Loucy (cell line): ENCODE measurements at regions not wholly inside any gene's neighbourhood (a gene's known extent, or its start where the extent isn't known, plus 50 kb on each side); places are given as distances from the start of the nearest gene placed in this dataset.
"Not testable (repeated sequence)": the region's sequence is repeated elsewhere in the genome, so short reads cannot be mapped to it uniquely, and the experiment has no call there.

Experiments
- H2AFZ ChIP-seq: fragments of 200-600 bp; sonication (generic); 2 replicates; pipeline ENCODE4 v1.6.0; 2016; ENCODE audit warnings: antibody characterized with exemption, mild to moderate bottlenecking, low read length, moderate library complexity
- H3F3A ChIP-seq: fragments of 200-600 bp; 2 replicates; pipeline ENCODE4 v1.6.0; 2016; ENCODE audit warnings: antibody characterized with exemption, low read depth, mild to moderate bottlenecking
- H3K27me3 ChIP-seq: fragments of 200-600 bp; sonication (generic); 2 replicates; pipeline ENCODE4 v1.6.1; 2014; ENCODE audit warnings: low read length, mild to moderate bottlenecking; ENCODE audit not compliant: insufficient read depth, poor library complexity, severe bottlenecking
- H3K36me3 ChIP-seq: fragments of 200-600 bp; sonication (generic); 2 replicates; pipeline ENCODE4 v1.6.1; 2016; ENCODE audit warnings: low read length; ENCODE audit not compliant: insufficient read depth
- H3K4me1 ChIP-seq: fragments of 200-600 bp; sonication (generic); 2 replicates; pipeline ENCODE4 v1.5.1; 2014; ENCODE audit warnings: low read length, mild to moderate bottlenecking; ENCODE audit not compliant: insufficient read depth, poor library complexity, severe bottlenecking
- H3K4me2 ChIP-seq: fragments of 200-600 bp; sonication (generic); 2 replicates; pipeline ENCODE4 v1.6.0; 2014; ENCODE audit warnings: antibody characterized with exemption, low read length, low read depth, mild to moderate bottlenecking; ENCODE audit not compliant: poor library complexity, severe bottlenecking
- H3K4me3 ChIP-seq: fragments of 200-600 bp; sonication (generic); 2 replicates; pipeline ENCODE4 v1.5.1; 2014; ENCODE audit warnings: low read length, mild to moderate bottlenecking, mixed read lengths; ENCODE audit not compliant: poor library complexity, severe bottlenecking
- H3K79me2 ChIP-seq: fragments of 200-600 bp; sonication (generic); 2 replicates; pipeline ENCODE4 v1.6.1; 2014; ENCODE audit warnings: low read length; ENCODE audit not compliant: insufficient read depth
- H3K9ac ChIP-seq: fragments of 200-600 bp; sonication (generic); 2 replicates; pipeline ENCODE4 v1.6.0; 2014; ENCODE audit warnings: mild to moderate bottlenecking, low read depth, low read length, moderate library complexity; ENCODE audit not compliant: poor library complexity, severe bottlenecking
- H3K9me2 ChIP-seq: fragments of 200-600 bp; sonication (generic); replicated peaks from 2 replicates; pipeline ENCODE4 v1.6.1; 2016; ENCODE audit warnings: low read depth, low read length, mixed read lengths
- H3K9me3 ChIP-seq: fragments of 200-600 bp; sonication (generic); 2 replicates; pipeline ENCODE4 v1.6.1; 2014; ENCODE audit warnings: mild to moderate bottlenecking, antibody characterized with exemption, low read length, low read depth; ENCODE audit not compliant: insufficient read depth
- H4K20me1 ChIP-seq: fragments of 200-600 bp; sonication (generic); 2 replicates; pipeline ENCODE4 v1.6.0; 2014; ENCODE audit warnings: antibody characterized with exemption, low read length, mild to moderate bottlenecking; ENCODE audit not compliant: insufficient read depth, poor library complexity, severe bottlenecking
- CTCF ChIP-seq: fragments of 200-600 bp; sonication (generic); conservative IDR thresholded peaks from 2 replicates; pipeline ENCODE4 v1.5.1; 2014; ENCODE audit warnings: mild to moderate bottlenecking, antibody characterized with exemption, low read length
- EZH2phosphoT487 ChIP-seq: fragments of 200-600 bp; IDR thresholded peaks from 2 replicates; pipeline ENCODE4 v1.6.1; 2018; ENCODE audit warnings: antibody characterized with exemption, mild to moderate bottlenecking, moderate library complexity, borderline replicate concordance

- Histone ChIP-seq H3K4me1 (peaks cover 8% of the 10 kb centered on the region), H3F3A (no peaks in the 10 kb centered on the region), H3K9me2 (no peaks in the 10 kb centered on the region), H3K4me3 (no peak overlapping the region), H3K4me2 (no peak overlapping the region), H3K9me3 (no peaks in the 10 kb centered on the region), H2AFZ (no peak overlapping the region; the same call in 1 of the 2 replicates), H4K20me1 (no peaks in the 10 kb centered on the region), H3K79me2 (no peaks in the 10 kb centered on the region), H3K36me3 (no peaks in the 10 kb centered on the region), H3K27me3 (no peaks in the 10 kb centered on the region), H3K9ac (no peak overlapping the region)
- no peak for TF ChIP-seq CTCF
- TF ChIP-seq EZH2phosphoT487: no peak
These were observed 130.5 kb downstream of the PPIAL4G start for GRCh38 chr1:148352470-148353053.

GRCh38 chr1:148347781-148348180, 135.3 kb downstream of the PPIAL4G start:
- H2AFZ ChIP-seq: no peak overlapping the region
- no peaks in the 10 kb centered on the region for H3K36me3 ChIP-seq
- no peak overlapping the region for H3K4me2 ChIP-seq
- TF ChIP-seq EZH2phosphoT487: no peak
- H3K27me3 ChIP-seq: no peaks in the 10 kb centered on the region
- no peaks in the 10 kb centered on the region for H4K20me1 ChIP-seq
- no peaks in the 10 kb centered on the region for H3K9me3 ChIP-seq
- no peaks in the 10 kb centered on the region for H3K4me1 ChIP-seq
- no peak overlapping the region for H3K4me3 ChIP-seq
- no peaks in the 10 kb centered on the region for H3F3A ChIP-seq
- H3K79me2 ChIP-seq: no peaks in the 10 kb centered on the region
- no peaks in the 10 kb centered on the region for H3K9me2 ChIP-seq
- no peak overlapping the region for H3K9ac ChIP-seq

- H2AFZ ChIP-seq: peak overlapping the region; percentile 50; the same call in 1 of the 2 replicates
- H3K9ac ChIP-seq, H3K36me3 ChIP-seq, H3K9me3 ChIP-seq, H3K4me1 ChIP-seq, H3K27me3 ChIP-seq, H3K4me2 ChIP-seq, H4K20me1 ChIP-seq, H3F3A ChIP-seq, H3K9me2 ChIP-seq, H3K4me3 ChIP-seq, H3K79me2 ChIP-seq: not testable (repeated sequence)
- TF ChIP-seq CTCF: peak; percentile 67
These were observed 137.4 kb downstream of the PPIAL4G start for GRCh38 chr1:148345659-148346151.

GRCh38 chr1:148344651-148345050, 138.5 kb downstream of the PPIAL4G start:
- H3K9me2 ChIP-seq, H3K79me2 ChIP-seq, H3F3A ChIP-seq: not testable (repeated sequence)

GRCh38 chr1:148341729-148342128, 141.4 kb downstream of the PPIAL4G start:
- H3F3A ChIP-seq, H3K27me3 ChIP-seq, H2AFZ ChIP-seq, H3K4me1 ChIP-seq, H4K20me1 ChIP-seq, H3K36me3 ChIP-seq, H3K4me2 ChIP-seq, H3K9me3 ChIP-seq, H3K9me2 ChIP-seq, H3K79me2 ChIP-seq, H3K4me3 ChIP-seq, H3K9ac ChIP-seq: not testable (repeated sequence)

More at GRCh38 chr1:148344651-148345050, 138.5 kb downstream of the PPIAL4G start:
- H4K20me1 ChIP-seq, H3K36me3 ChIP-seq, H3K27me3 ChIP-seq, H3K4me2 ChIP-seq, H3K4me3 ChIP-seq, H2AFZ ChIP-seq, H3K9me3 ChIP-seq, H3K9ac ChIP-seq, H3K4me1 ChIP-seq: not testable (repeated sequence)

GRCh38 chr1:148336121-148336918, 146.8 kb downstream of the PPIAL4G start:
- Histone ChIP-seq H3K4me2 (peak overlapping the region; percentile 95), H3K4me1 (peaks cover 18% of the 10 kb centered on the region)
- H3K79me2 ChIP-seq, H3F3A ChIP-seq, H3K27me3 ChIP-seq, H3K9me2 ChIP-seq, H3K4me3 ChIP-seq, H3K9me3 ChIP-seq, H2AFZ ChIP-seq, H3K36me3 ChIP-seq, H3K9ac ChIP-seq, H4K20me1 ChIP-seq: not testable (repeated sequence)
